Neural progenitor cell (in vitro differentiated cells): ENCODE measurements at regions not wholly inside any gene's neighbourhood (a gene's known extent, or its start where the extent isn't known, plus 50 kb on each side); places are given as distances from the start of the nearest gene placed in this dataset.

Experiments used
- DNase-seq: peaks from one replicate; pipeline ENCODE4 v3.0.0-alpha.2; 2016; ENCODE audit warnings: low spot score
- H2AFZ ChIP-seq: fragments of 200-600 bp; sonication (generic); replicated peaks from 2 replicates; pipeline ENCODE4 v1.6.1; 2016; ENCODE audit warnings: antibody characterized with exemption
- H3F3A ChIP-seq: fragments of 200-600 bp; sonication (generic); 2 replicates; pipeline ENCODE4 v1.6.1; 2016; ENCODE audit warnings: antibody characterized with exemption, low read depth
- H3K27ac ChIP-seq: fragments of 200-600 bp; sonication (generic); 2 replicates; pipeline ENCODE4 v1.5.1; 2016; ENCODE audit warnings: mild to moderate bottlenecking
- H3K27me3 ChIP-seq: fragments of 200-600 bp; sonication (generic); 2 replicates; pipeline ENCODE4 v1.6.1; 2016; ENCODE audit warnings: mild to moderate bottlenecking, moderate library complexity
- H3K36me3 ChIP-seq: fragments of 200-600 bp; sonication (generic); 2 replicates; pipeline ENCODE4 v1.5.1; 2016
- H3K4me1 ChIP-seq: fragments of 200-600 bp; sonication (generic); 2 replicates; pipeline ENCODE4 v1.6.1; 2016; ENCODE audit warnings: mixed run types
- H3K4me2 ChIP-seq: fragments of 200-600 bp; sonication (generic); 2 replicates; pipeline ENCODE4 v1.6.1; 2016
- H3K4me3 ChIP-seq: fragments of 200-600 bp; sonication (generic); 2 replicates; pipeline ENCODE4 v1.5.1; 2016
- H3K79me2 ChIP-seq: fragments of 200-600 bp; sonication (generic); 2 replicates; pipeline ENCODE4 v1.6.1; 2016; ENCODE audit warnings: low read depth
- H3K9ac ChIP-seq: fragments of 200-600 bp; sonication (generic); 2 replicates; pipeline ENCODE4 v1.6.1; 2016
- H3K9me3 ChIP-seq: fragments of 200-600 bp; sonication (generic); 2 replicates; pipeline ENCODE4 v1.5.1; 2016; ENCODE audit warnings: low read depth
- H4K20me1 ChIP-seq: fragments of 200-600 bp; sonication (generic); 2 replicates; pipeline ENCODE4 v1.6.1; 2016; ENCODE audit warnings: low read depth
- H3K27ac Mint-ChIP-seq: 3 replicates; pipeline ENCODE4 v1.8.0; 2021; ENCODE audit warnings: mixed read lengths
- H3K27me3 Mint-ChIP-seq: 2 replicates; pipeline ENCODE4 v1.8.0; 2022; ENCODE audit warnings: low read depth, mild to moderate bottlenecking, inconsistent platforms, moderate library complexity, mixed read lengths; ENCODE audit not compliant: insufficient read depth
- H3K36me3 Mint-ChIP-seq: 3 replicates; pipeline ENCODE4 v1.8.0; 2021; ENCODE audit warnings: mixed read lengths
- H3K4me1 Mint-ChIP-seq: 3 replicates; pipeline ENCODE4 v1.8.0; 2021; ENCODE audit warnings: mixed read lengths
- H3K4me3 Mint-ChIP-seq: 3 replicates; pipeline ENCODE4 v1.8.0; 2021; ENCODE audit warnings: mild to moderate bottlenecking, moderate library complexity, mixed read lengths
- H3K9me3 Mint-ChIP-seq: 3 replicates; pipeline ENCODE4 v1.8.0; 2020; ENCODE audit warnings: mixed read lengths
- CTCF ChIP-seq: fragments of 200-600 bp; sonication (generic); IDR thresholded peaks from 2 replicates; pipeline ENCODE4 v1.5.1; 2017; ENCODE audit warnings: antibody characterized with exemption, mild to moderate bottlenecking
- EZH2 ChIP-seq: fragments of 200-600 bp; sonication (generic); IDR thresholded peaks from 2 replicates; pipeline ENCODE4 v1.6.1; 2017; ENCODE audit warnings: antibody characterized with exemption, mild to moderate bottlenecking, moderate library complexity
- EZH2phosphoT487 ChIP-seq: fragments of 200-600 bp; sonication (generic); IDR thresholded peaks from 2 replicates; pipeline ENCODE4 v1.6.1; 2017; ENCODE audit warnings: antibody characterized with exemption

GRCh38 chr3:78050276-78051065 lies 1010.6 kb downstream of the ROBO2 start:
- Histone ChIP-seq H3K79me2 (no peaks in the 10 kb centered on the region), H4K20me1 (no peaks in the 10 kb centered on the region), H3K9me3 (no peaks in the 10 kb centered on the region), H3K4me1 (peaks cover 8% of the 10 kb centered on the region), H3K4me2 (no peak overlapping the region), H3K4me3 (no peak overlapping the region), H3K27ac (no peak overlapping the region), H3F3A (no peaks in the 10 kb centered on the region), H3K36me3 (no peaks in the 10 kb centered on the region), H3K9ac (no peak overlapping the region), H3K27me3 (no peaks in the 10 kb centered on the region), H2AFZ (no peak overlapping the region)
- Mint-ChIP-seq H3K9me3 (no peaks in the 10 kb centered on the region), H3K27ac (no peak overlapping the region), H3K36me3 (no peaks in the 10 kb centered on the region), H3K4me1 (peaks cover 5% of the 10 kb centered on the region), H3K4me3 (no peak overlapping the region), H3K27me3 (no peaks in the 10 kb centered on the region)
- TF ChIP-seq EZH2phosphoT487 (no peak), EZH2 (no peak), CTCF (no peak)
- DNase-seq = no peak

GRCh38 chr3:78052746-78053145 lies 1012.8 kb downstream of the ROBO2 start:
- Histone ChIP-seq H3K79me2 (no peaks in the 10 kb centered on the region), H3K36me3 (no peaks in the 10 kb centered on the region), H3K9ac (no peak overlapping the region), H3K27me3 (no peaks in the 10 kb centered on the region), H3K9me3 (no peaks in the 10 kb centered on the region), H3K27ac (no peak overlapping the region), H3F3A (no peaks in the 10 kb centered on the region), H3K4me3 (no peak overlapping the region), H3K4me2 (no peak overlapping the region), H3K4me1 (no peaks in the 10 kb centered on the region), H2AFZ (no peak overlapping the region), H4K20me1 (no peaks in the 10 kb centered on the region)
- Mint-ChIP-seq H3K4me3 (no peak overlapping the region), H3K36me3 (no peaks in the 10 kb centered on the region), H3K27ac (no peak overlapping the region), H3K27me3 (no peaks in the 10 kb centered on the region), H3K9me3 (peaks cover 2% of the 10 kb centered on the region), H3K4me1 (no peaks in the 10 kb centered on the region)
- no peak for TF ChIP-seq EZH2phosphoT487
- TF ChIP-seq EZH2 = no peak
- no peak for TF ChIP-seq CTCF
- DNase-seq = no peak

GRCh38 chr3:78066287-78066686 lies 1026.4 kb downstream of the ROBO2 start:
- H3K27ac ChIP-seq = no peak overlapping the region
- H3K9me3 ChIP-seq = no peaks in the 10 kb centered on the region
- Mint-ChIP-seq H3K9me3 (no peaks in the 10 kb centered on the region), H3K27ac (no peak overlapping the region), H3K27me3 (no peaks in the 10 kb centered on the region), H3K36me3 (no peaks in the 10 kb centered on the region), H3K4me3 (no peak overlapping the region), H3K4me1 (no peaks in the 10 kb centered on the region)
- no peak for TF ChIP-seq EZH2
- peak; percentile 36 for TF ChIP-seq CTCF
- H3K36me3 ChIP-seq = no peaks in the 10 kb centered on the region
- H4K20me1 ChIP-seq = no peaks in the 10 kb centered on the region
- H2AFZ ChIP-seq = no peak overlapping the region
- H3K4me3 ChIP-seq = no peak overlapping the region
- no peak overlapping the region for H3K4me2 ChIP-seq
- H3K27me3 ChIP-seq = no peaks in the 10 kb centered on the region
- no peaks in the 10 kb centered on the region for H3K79me2 ChIP-seq
- DNase-seq = no peak
- H3F3A ChIP-seq = no peaks in the 10 kb centered on the region
- H3K9ac ChIP-seq = no peak overlapping the region
- H3K4me1 ChIP-seq = no peaks in the 10 kb centered on the region
